GM12878 (cell line): ENCODE measurements at regions not wholly inside any gene's neighbourhood (a gene's known extent, or its start where the extent isn't known, plus 50 kb on each side); places are given as distances from the start of the nearest gene placed in this dataset.

Experiments
- ATAC-seq: fragments of 200-7000 bp; cut with Tn5 transposase; 3 replicates; pipeline ENCODE4 v1.9.1; 2020; ENCODE audit warnings: mild to moderate bottlenecking, moderate library complexity
- BruUV-seq: library from RNA; stranded (reverse); fragments of 400-500 nt; replicated peaks from 2 replicates; lab custom pipeline; 2021; lab: Mats Ljungman, UMichigan
- CTCF ChIA-PET: fragments of 300-600 bp; sonication (Branson Sonifier 250); formaldehyde crosslinking; extraction: SDS; loops from one replicate; lab custom pipeline; 2021; ENCODE audit warnings: inconsistent platforms; lab: Yijun Ruan, JAX
- POLR2A ChIA-PET: fragments of 350-600 bp; formaldehyde crosslinking; extraction: SDS; loops from one replicate; lab custom pipeline; 2021; ENCODE audit warnings: inconsistent platforms; lab: Charles Lee
- RAD21 ChIA-PET: fragments of 300-600 bp; sonication (Branson Sonifier 250); formaldehyde crosslinking; loops from one replicate; lab custom pipeline; 2023; ENCODE audit warnings: antibody characterized with exemption; ENCODE audit not compliant: unreplicated experiment; lab: Charles Lee
- SMC1A ChIA-PET: fragments of 300-600 bp; sonication (Branson Sonifier 250); formaldehyde crosslinking; loops from one replicate; lab custom pipeline; 2023; ENCODE audit not compliant: unreplicated experiment, uncharacterized antibody; lab: Charles Lee
- DNase-seq: peaks from one replicate; pipeline ENCODE4 v3.0.0-alpha.2; 2011; ENCODE audit warnings: low read depth, low spot score
- FAIRE-seq: peaks from 3 replicates; lab custom pipeline; 2011; peaks lifted over from hg19 to GRCh38; lab: Jason Lieb, UNC
- H2AFZ ChIP-seq: 2 replicates; pipeline ENCODE4 v1.6.0; 2011; ENCODE audit warnings: low read depth, low read length, control low read depth; ENCODE audit not compliant: control insufficient read depth
- H3K27ac ChIP-seq: 2 replicates; pipeline ENCODE4 v1.5.1; 2011; ENCODE audit warnings: control low read depth; ENCODE audit not compliant: control insufficient read depth, insufficient read depth
- H3K27me3 ChIP-seq, 2 experiments: replicated peaks in 1 of 2; 2 replicates each; pipeline versions ENCODE4 v1.6.0 to v1.6.1; 2011; ENCODE audit warnings: low read length in 1 of 2; ENCODE audit not compliant: control insufficient read depth in 2 of 2, insufficient read depth in 2 of 2
- H3K36me3 ChIP-seq, 2 experiments: 2 replicates each; pipeline ENCODE4 v1.5.1; 2011; ENCODE audit warnings: low read length in 1 of 2; ENCODE audit not compliant: control insufficient read depth in 2 of 2, insufficient read depth in 2 of 2
- H3K4me1 ChIP-seq: 2 replicates; pipeline ENCODE4 v1.6.1; 2011; ENCODE audit warnings: mild to moderate bottlenecking, low read length, moderate library complexity, mixed read lengths; ENCODE audit not compliant: control insufficient read depth, insufficient read depth
- H3K4me2 ChIP-seq: 2 replicates; pipeline ENCODE4 v1.6.0; 2011; ENCODE audit warnings: control low read depth; ENCODE audit not compliant: control insufficient read depth, insufficient read depth
- H3K4me3 ChIP-seq: fragments of 200-600 bp; sonication (generic); 2 replicates; pipeline ENCODE4 v1.5.1; 2016
- H3K79me2 ChIP-seq: 2 replicates; pipeline ENCODE4 v1.6.0; 2011; ENCODE audit warnings: low read length; ENCODE audit not compliant: control insufficient read depth, insufficient read depth
- H3K9ac ChIP-seq: 2 replicates; pipeline ENCODE4 v1.8.0; 2011; ENCODE audit warnings: low read length, control low read depth, mixed read lengths; ENCODE audit not compliant: control insufficient read depth, insufficient read depth
- H3K9me3 ChIP-seq: replicated peaks from 3 replicates; pipeline ENCODE4 v1.5.1; 2011; ENCODE audit warnings: mild to moderate bottlenecking, low read length; ENCODE audit not compliant: control insufficient read depth, insufficient read depth
- H4K20me1 ChIP-seq: 2 replicates; pipeline ENCODE4 v1.6.0; 2011; ENCODE audit not compliant: control insufficient read depth, insufficient read depth
- CHD1 ChIP-seq: IDR thresholded peaks from 2 replicates; pipeline ENCODE4 v1.6.1; 2012; ENCODE audit warnings: low read depth, low read length, improper control_type of control experiment
- CHD2 ChIP-seq: IDR thresholded peaks from 2 replicates; pipeline ENCODE4 v1.6.1; 2011; ENCODE audit warnings: low read depth, low read length, improper control_type of control experiment, borderline replicate concordance
- E2F4 ChIP-seq: IDR thresholded peaks from 2 replicates; pipeline ENCODE4 v1.6.1; 2012; ENCODE audit warnings: low read depth, low read length, improper control_type of control experiment
- E4F1 ChIP-seq: fragments of 450-650 bp; IDR thresholded peaks from 2 replicates; pipeline ENCODE4 v1.6.1; 2018; ENCODE audit warnings: borderline replicate concordance, mild to moderate bottlenecking; ENCODE audit not compliant: partially characterized antibody
- JUND ChIP-seq: IDR thresholded peaks from 2 replicates; pipeline ENCODE4 v1.6.1; 2012; ENCODE audit warnings: low read depth, mild to moderate bottlenecking, low read length, improper control_type of control experiment, moderate library complexity
- KDM1A ChIP-seq: fragments of 200-600 bp; sonication (generic); IDR thresholded peaks from 2 replicates; pipeline ENCODE4 v1.6.1; 2016; ENCODE audit warnings: borderline replicate concordance
- MTA2 ChIP-seq: fragments of 450-650 bp; IDR thresholded peaks from 2 replicates; pipeline ENCODE4 v1.6.1; 2016; ENCODE audit warnings: low read depth, mild to moderate bottlenecking, moderate library complexity
- MXI1 ChIP-seq: fragments of 150-350 bp; IDR thresholded peaks from 2 replicates; pipeline ENCODE4 v1.6.1; 2011; ENCODE audit warnings: low read depth, mild to moderate bottlenecking, inconsistent platforms, low read length, improper control_type of control experiment
- NFXL1 ChIP-seq: fragments of 450-650 bp; IDR thresholded peaks from 2 replicates; pipeline ENCODE4 v1.6.1; 2017; ENCODE audit warnings: antibody characterized with exemption, mild to moderate bottlenecking, borderline replicate concordance
- NR2C1 ChIP-seq: fragments of 450-650 bp; IDR thresholded peaks from 2 replicates; pipeline ENCODE4 v1.6.1; 2017; ENCODE audit warnings: antibody characterized with exemption, mild to moderate bottlenecking, moderate library complexity
- RCOR1 ChIP-seq: conservative IDR thresholded peaks from 2 replicates; pipeline ENCODE4 v1.6.1; 2012; ENCODE audit warnings: low read depth, low read length, improper control_type of control experiment
- RFX5 ChIP-seq: IDR thresholded peaks from 2 replicates; pipeline ENCODE4 v1.6.1; 2011; ENCODE audit warnings: low read depth, low read length, improper control_type of control experiment
- SMAD5 ChIP-seq: IDR thresholded peaks from 2 replicates; pipeline ENCODE4 v1.6.1; 2016; ENCODE audit warnings: antibody characterized with exemption, low read depth
- SPI1 ChIP-seq: IDR thresholded peaks from 2 replicates; pipeline ENCODE4 v1.6.1; 2011; ENCODE audit warnings: low read depth, mild to moderate bottlenecking, low read length, moderate library complexity, borderline replicate concordance; ENCODE audit not compliant: insufficient read depth
- TCF12 ChIP-seq: IDR thresholded peaks from 2 replicates; pipeline ENCODE4 v1.6.1; 2011; ENCODE audit warnings: low read depth, mild to moderate bottlenecking, low read length
- ZNF217 ChIP-seq: fragments of 450-650 bp; IDR thresholded peaks from 2 replicates; pipeline ENCODE4 v1.6.1; 2017; ENCODE audit warnings: antibody characterized with exemption, mild to moderate bottlenecking
- ZNF592 ChIP-seq: fragments of 450-650 bp; IDR thresholded peaks from 2 replicates; pipeline ENCODE4 v1.6.1; 2017; ENCODE audit warnings: mild to moderate bottlenecking, moderate library complexity
- ZNF622 ChIP-seq: fragments of 450-650 bp; IDR thresholded peaks from 2 replicates; pipeline ENCODE4 v1.6.1; 2017; ENCODE audit warnings: mild to moderate bottlenecking, inconsistent platforms
- ZSCAN29 ChIP-seq: fragments of 450-650 bp; IDR thresholded peaks from 2 replicates; pipeline ENCODE4 v1.6.1; 2017; ENCODE audit warnings: mild to moderate bottlenecking, moderate library complexity
- WGBS: methylation state at CpG from one replicate; pipeline ENCODE4 v1.1.6; 2016; ENCODE audit warnings: low lambda C conversion rate; ENCODE audit not compliant: insufficient replicate concordance, insufficient coverage; ENCODE audit errors: missing lambda C conversion rate; 5-methylcytosine and 5-hydroxymethylcytosine counted together
- in situ Hi-C: fragments of 300-500 bp; cut with MboI; formaldehyde crosslinking; loops from 9 replicates; pipeline ENCODE4 v1.14.3; 2018; ENCODE audit warnings: mixed read lengths
- intact Hi-C: fragments of 100-400 bp; cut with micrococcal nuclease; formaldehyde crosslinking; loops from one replicate; pipeline ENCODE4 v1.14.2; 2022; ENCODE audit not compliant: unreplicated experiment

- no peak overlapping the region for H3K4me3 ChIP-seq
- ChIA-PET CTCF (no interaction called here), SMC1A (interaction anchor here (1.7 kb wide), 1 partner anchor 30 kb away, joined by 3 read pairs; no protein-coding TSS in a partner anchor), RAD21 (no interaction called here)
- ATAC-seq (no peak), FAIRE-seq (no peak), DNase-seq (no peak)
- intact Hi-C loops = no loop called here
- H3K9ac ChIP-seq = no peak overlapping the region
- H3K36me3 ChIP-seq = no peaks in the 10 kb centered on the region
- no peaks in the 10 kb centered on the region for H3K27me3 ChIP-seq
- no peaks in the 10 kb centered on the region for H3K79me2 ChIP-seq
- no peak overlapping the region for H3K4me2 ChIP-seq
- no peak overlapping the region for H2AFZ ChIP-seq
- no peaks in the 10 kb centered on the region for H3K9me3 ChIP-seq
- H3K4me1 ChIP-seq = no peaks in the 10 kb centered on the region
- no peak for TF ChIP-seq ZNF217
- no peak for TF ChIP-seq NFXL1
- TF ChIP-seq SPI1 = no peak
- TF ChIP-seq ZNF592 = no peak
- TF ChIP-seq NR2C1 = no peak
- TF ChIP-seq KDM1A = no peak
- TF ChIP-seq CHD1 = no peak
- no peak for TF ChIP-seq E4F1
- TF ChIP-seq ZSCAN29 = no peak
- no peak for TF ChIP-seq ZNF622
- TF ChIP-seq E2F4 = no peak
- TF ChIP-seq JUND = no peak
- TF ChIP-seq MTA2 = no peak
- no peak for TF ChIP-seq MXI1
- no peak for TF ChIP-seq TCF12
- no peak for TF ChIP-seq RFX5
- TF ChIP-seq CHD2 = no peak
- TF ChIP-seq RCOR1 = no peak
- no peak for TF ChIP-seq SMAD5
- TF ChIP-seq, all 136 proteins: peak for 0
- Histone ChIP-seq H4K20me1 (no peaks in the 10 kb centered on the region), H3K27ac (no peak overlapping the region)
- in situ Hi-C loops = no loop called here
- WGBS = 43% methylated on average over 5 of the region's 5 CpGs
- BruUV-seq = no TSS peak
- POLR2A ChIA-PET = no interaction called here
Observed at GRCh38 chr5:121021681-121022080, 557.6 kb downstream of the PRR16 start.
